Mucosa of descending colon (tissue), 3 donors: ENCODE measurements at regions not wholly inside any gene's neighbourhood (a gene's known extent, or its start where the extent isn't known, plus 50 kb on each side); places are given as distances from the start of the nearest gene placed in this dataset.

ENCODE experiments used
- ATAC-seq: fragments of 200-7000 bp; cut with Tn5 transposase; one replicate; pipeline ENCODE4 v1.9.1; 2020; ENCODE audit warnings: mild to moderate bottlenecking, moderate library complexity
- DNase-seq, 3 donors: peaks; one replicate each; pipeline ENCODE4 v3.0.0-alpha.2; 2020
- H3K36me3 ChIP-seq: fragments of 200-600 bp; one replicate; pipeline ENCODE4 v1.8.0; 2021; ENCODE audit warnings: low read depth, mild to moderate bottlenecking
- H3K4me1 ChIP-seq: fragments of 200-600 bp; one replicate; pipeline ENCODE4 v1.8.0; 2021; ENCODE audit warnings: low read depth, mild to moderate bottlenecking
- H3K4me3 ChIP-seq: fragments of 200-600 bp; one replicate; pipeline ENCODE4 v1.8.0; 2021; ENCODE audit warnings: mild to moderate bottlenecking
- H3K9me3 ChIP-seq: fragments of 200-600 bp; one replicate; pipeline ENCODE4 v1.8.0; 2021; ENCODE audit warnings: mild to moderate bottlenecking
- intact Hi-C, 2 donors: fragments of 100-400 bp; cut with DNase I in 1 of 2; cut with micrococcal nuclease in 1 of 2; formaldehyde crosslinking; loops; one replicate each; pipeline versions ENCODE4 v1.11.0 to v1.11.1; 2022; cut with DNase I, micrococcal nuclease
- TF ChIP-seq, protein P1 (sequence below): fragments of 200-600 bp; IDR thresholded peaks from one replicate; pipeline ENCODE4 v1.8.0; 2022; ENCODE audit warnings: antibody characterized with exemption, mild to moderate bottlenecking
- donor health status: DM: no; HTN: no; CAD: no; lungs with moderate emphysema.
- donor health status: DM: no; HTN: no; CAD: no.
- donor health status: DM: no; HTN: yes; CAD: no.

DNA sequence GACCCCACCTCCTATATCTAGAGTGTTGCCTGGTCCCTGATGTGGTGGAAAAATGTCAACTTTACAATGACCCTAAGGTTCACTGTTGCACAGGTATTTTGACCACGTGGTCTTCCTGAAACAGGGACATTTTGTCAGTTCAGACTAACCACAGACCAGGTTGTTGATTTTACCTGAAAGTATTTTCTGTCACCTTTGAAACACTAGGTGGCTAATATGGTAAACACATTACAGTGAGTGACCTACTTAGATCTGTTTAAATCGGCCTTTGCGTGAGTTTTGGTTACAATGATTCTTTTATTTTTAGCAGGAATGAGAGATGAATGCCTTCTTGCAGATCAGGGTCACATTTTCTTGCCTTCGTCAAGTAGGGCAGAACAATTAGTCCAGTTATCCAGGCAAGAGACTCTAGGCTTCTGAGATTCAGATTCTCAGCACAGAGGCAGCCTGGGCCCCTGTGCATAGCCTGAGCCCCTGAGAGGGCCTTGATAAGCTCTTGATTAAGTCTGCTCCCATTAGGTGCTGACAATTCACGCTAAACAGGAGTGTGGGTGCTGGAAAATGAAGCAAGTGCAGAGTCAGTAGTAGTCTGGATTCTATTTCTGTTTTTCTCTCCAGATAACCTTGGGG lies 226.2 kb downstream of the KCNS3 start:
- Histone ChIP-seq H3K4me3 (no peak overlapping the region), H3K36me3 (no peaks in the 10 kb centered on the region), H3K4me1 (no peaks in the 10 kb centered on the region), H3K9me3 (no peaks in the 10 kb centered on the region)
- intact Hi-C loops, result no loop called here
- ATAC-seq (no peak), DNase-seq (no peak)
- TF ChIP-seq, protein P1, sequence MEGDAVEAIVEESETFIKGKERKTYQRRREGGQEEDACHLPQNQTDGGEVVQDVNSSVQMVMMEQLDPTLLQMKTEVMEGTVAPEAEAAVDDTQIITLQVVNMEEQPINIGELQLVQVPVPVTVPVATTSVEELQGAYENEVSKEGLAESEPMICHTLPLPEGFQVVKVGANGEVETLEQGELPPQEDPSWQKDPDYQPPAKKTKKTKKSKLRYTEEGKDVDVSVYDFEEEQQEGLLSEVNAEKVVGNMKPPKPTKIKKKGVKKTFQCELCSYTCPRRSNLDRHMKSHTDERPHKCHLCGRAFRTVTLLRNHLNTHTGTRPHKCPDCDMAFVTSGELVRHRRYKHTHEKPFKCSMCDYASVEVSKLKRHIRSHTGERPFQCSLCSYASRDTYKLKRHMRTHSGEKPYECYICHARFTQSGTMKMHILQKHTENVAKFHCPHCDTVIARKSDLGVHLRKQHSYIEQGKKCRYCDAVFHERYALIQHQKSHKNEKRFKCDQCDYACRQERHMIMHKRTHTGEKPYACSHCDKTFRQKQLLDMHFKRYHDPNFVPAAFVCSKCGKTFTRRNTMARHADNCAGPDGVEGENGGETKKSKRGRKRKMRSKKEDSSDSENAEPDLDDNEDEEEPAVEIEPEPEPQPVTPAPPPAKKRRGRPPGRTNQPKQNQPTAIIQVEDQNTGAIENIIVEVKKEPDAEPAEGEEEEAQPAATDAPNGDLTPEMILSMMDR, result no peak

DNA sequence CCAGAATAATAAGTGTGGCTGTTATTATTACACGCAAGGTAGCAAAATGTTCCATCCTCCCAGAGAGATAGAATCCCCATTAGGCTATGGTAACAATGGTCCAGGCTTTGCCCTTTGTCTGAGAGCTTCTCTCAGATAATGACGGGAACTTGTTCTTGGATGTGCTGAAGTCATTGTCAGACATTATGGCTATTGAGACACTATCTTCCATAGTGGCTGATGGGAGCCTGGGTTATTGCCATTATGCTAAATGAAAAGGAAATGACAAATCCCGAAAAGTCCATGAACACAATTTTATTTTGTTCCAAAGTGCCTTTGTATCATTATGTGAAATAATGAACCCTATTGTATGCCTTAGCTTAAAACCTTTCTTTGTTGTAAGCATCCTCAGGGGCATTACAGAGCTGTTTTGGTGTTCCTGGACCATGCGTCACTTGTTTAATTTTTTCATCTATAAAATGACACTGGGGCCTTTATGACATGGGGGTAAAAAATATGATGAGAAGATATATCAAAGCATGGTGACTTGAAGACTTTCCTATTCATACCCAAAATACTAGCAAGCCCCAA lies 218.5 kb downstream of the KCNS3 start:
- TF ChIP-seq, protein P1, result no peak
- no peak overlapping the region for H3K4me3 ChIP-seq
- intact Hi-C loops, result no loop called here
- H3K9me3 ChIP-seq, result no peaks in the 10 kb centered on the region
- H3K4me1 ChIP-seq, result no peaks in the 10 kb centered on the region
- H3K36me3 ChIP-seq, result no peaks in the 10 kb centered on the region
- ATAC-seq, result no peak
- DNase-seq, result no peak

DNA sequence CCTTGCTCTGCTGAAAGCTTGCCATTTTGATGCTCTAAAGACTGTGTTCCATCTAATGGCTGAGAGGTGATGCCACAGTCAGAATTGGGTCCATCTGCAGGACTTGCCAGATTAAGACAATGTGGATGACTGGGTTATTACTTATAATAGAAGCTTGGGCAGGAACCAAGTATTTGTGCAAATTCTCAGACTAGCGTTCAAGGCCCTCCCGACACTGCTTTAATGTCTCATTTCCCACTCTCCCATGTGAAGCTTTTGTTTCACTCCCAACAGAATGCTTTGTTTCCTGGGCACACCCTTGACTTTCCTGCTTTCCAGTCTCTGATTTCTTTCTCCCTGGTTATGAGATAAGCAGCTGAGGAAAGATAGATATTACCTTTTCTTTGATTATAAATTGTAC lies 215.8 kb downstream of the KCNS3 start:
- DNase-seq (no peak), ATAC-seq (no peak)
- H3K36me3 ChIP-seq, result no peaks in the 10 kb centered on the region
- intact Hi-C loops, result no loop called here
- no peaks in the 10 kb centered on the region for H3K9me3 ChIP-seq
- no peak overlapping the region for H3K4me3 ChIP-seq
- H3K4me1 ChIP-seq, result no peaks in the 10 kb centered on the region
- TF ChIP-seq, protein P1, result no peak

DNA sequence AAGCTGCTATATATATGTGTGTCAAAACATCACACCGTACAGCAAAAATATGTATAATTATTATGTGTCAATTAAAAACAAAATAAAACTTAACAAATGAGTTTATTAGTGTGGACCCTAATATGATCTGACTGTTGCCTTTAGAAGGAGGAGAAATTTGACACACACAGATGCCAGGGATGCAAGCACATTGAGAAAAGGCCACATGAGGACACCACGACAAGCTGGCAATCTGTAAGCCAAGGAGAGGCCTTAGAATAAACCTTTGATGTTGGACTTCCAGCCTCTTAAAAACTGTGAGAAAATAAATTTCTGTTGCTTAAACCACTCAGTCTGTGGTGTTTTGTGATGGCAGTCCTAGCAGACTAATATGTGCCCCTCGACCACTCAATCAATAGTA lies 214.7 kb downstream of the KCNS3 start:
- TF ChIP-seq, protein P1, result no peak
- Histone ChIP-seq H3K36me3 (no peaks in the 10 kb centered on the region), H3K9me3 (no peaks in the 10 kb centered on the region), H3K4me1 (no peaks in the 10 kb centered on the region), H3K4me3 (no peak overlapping the region)
- DNase-seq (no peak), ATAC-seq (no peak)
- intact Hi-C loops, result no loop called here

DNA sequence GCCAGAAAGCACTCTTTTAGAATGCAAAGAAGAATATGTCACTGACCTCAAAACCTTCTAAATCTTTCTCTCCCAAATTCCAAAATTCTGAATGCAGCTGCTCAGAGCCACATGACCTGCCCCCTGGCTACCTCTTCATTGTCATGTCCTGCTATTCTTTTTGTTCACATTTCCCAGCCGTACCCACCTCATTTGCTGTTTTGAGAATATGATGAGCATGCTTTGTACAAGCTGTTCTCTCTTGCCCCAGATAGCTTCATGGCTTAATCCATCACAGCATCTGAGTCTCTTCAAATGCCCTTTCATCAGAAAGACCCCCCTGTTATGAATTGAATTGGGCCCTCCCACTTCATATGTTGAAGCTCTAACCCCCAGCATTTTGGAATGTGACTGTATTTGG lies 214.3 kb downstream of the KCNS3 start:
- no peak for DNase-seq
- no peaks in the 10 kb centered on the region for H3K4me1 ChIP-seq
- TF ChIP-seq, protein P1, result no peak
- no peak for ATAC-seq
- H3K4me3 ChIP-seq, result no peak overlapping the region
- intact Hi-C loops, result no loop called here
- no peaks in the 10 kb centered on the region for H3K36me3 ChIP-seq
- no peaks in the 10 kb centered on the region for H3K9me3 ChIP-seq
